GM13977 (cell line): ENCODE measurements at regions not wholly inside any gene's neighbourhood (a gene's known extent, or its start where the extent isn't known, plus 50 kb on each side); places are given as distances from the start of the nearest gene placed in this dataset.

Experiments
- DNase-seq: peaks from one replicate; pipeline ENCODE4 v3.0.0; 2012; ENCODE audit warnings: low spot score
- in situ Hi-C: fragments of 300-500 bp; cut with MboI; formaldehyde crosslinking; loops from one replicate; pipeline ENCODE4 v1.12.0; 2022; ENCODE audit warnings: low sequenced_read_pairs, low pct_unique_long_range_greater_than_20kb, mixed read lengths, inconsistent platforms; ENCODE audit not compliant: unreplicated experiment
- TF ChIP-seq, protein P1 (sequence below): IDR thresholded peaks from 2 replicates; pipeline ENCODE4 v1.5.1; 2012; ENCODE audit warnings: mild to moderate bottlenecking, control low read depth; ENCODE audit not compliant: insufficient read depth; ENCODE audit errors: extremely low read depth, missing control alignments

- TF ChIP-seq, protein P1, sequence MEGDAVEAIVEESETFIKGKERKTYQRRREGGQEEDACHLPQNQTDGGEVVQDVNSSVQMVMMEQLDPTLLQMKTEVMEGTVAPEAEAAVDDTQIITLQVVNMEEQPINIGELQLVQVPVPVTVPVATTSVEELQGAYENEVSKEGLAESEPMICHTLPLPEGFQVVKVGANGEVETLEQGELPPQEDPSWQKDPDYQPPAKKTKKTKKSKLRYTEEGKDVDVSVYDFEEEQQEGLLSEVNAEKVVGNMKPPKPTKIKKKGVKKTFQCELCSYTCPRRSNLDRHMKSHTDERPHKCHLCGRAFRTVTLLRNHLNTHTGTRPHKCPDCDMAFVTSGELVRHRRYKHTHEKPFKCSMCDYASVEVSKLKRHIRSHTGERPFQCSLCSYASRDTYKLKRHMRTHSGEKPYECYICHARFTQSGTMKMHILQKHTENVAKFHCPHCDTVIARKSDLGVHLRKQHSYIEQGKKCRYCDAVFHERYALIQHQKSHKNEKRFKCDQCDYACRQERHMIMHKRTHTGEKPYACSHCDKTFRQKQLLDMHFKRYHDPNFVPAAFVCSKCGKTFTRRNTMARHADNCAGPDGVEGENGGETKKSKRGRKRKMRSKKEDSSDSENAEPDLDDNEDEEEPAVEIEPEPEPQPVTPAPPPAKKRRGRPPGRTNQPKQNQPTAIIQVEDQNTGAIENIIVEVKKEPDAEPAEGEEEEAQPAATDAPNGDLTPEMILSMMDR = no peak
- no peak for DNase-seq
- in situ Hi-C loops = no loop called here
Observed at GRCh38 chr18:22052405-22053105, 116.8 kb upstream of the GATA6 start.

DNA sequence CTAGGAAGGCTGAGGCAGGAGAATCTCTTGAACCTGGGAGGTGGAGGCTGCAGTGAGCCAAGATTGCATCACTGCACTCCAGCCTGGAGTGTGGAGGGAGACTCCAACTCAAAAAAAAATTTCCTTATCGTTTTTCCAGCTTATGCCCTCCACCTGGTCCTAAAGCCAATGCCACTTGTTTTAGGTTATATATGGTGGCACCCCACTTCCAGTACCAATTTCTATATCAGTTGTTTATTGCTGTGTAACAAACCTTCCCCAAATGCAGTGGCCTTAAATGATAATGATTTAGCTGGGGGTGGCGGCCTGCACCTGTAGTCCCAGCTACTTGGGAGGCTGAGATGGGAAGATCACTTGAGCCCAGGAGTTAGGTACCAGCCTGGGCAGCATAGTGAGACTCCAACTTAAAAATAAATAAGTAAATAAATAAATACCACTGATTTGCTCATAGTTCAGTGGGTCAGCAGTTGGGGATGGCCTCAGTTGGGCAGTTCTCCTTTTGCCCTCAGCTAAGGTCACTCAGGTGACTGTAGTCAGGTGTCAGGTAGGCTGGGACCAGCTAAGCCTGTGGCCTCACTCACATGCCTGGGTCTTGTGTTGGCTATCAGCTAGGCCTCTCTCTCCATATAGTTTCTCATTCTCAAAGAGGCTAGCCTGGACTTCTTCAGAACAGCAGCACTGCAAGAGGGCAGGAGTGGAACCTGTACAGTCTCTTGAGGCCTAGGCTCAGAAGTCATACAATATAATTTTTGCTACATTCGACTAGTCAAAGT, 113.7 kb upstream of the GATA6 start:
- TF ChIP-seq, protein P1 = no peak
- no peak for DNase-seq
- in situ Hi-C loops = no loop called here

DNA sequence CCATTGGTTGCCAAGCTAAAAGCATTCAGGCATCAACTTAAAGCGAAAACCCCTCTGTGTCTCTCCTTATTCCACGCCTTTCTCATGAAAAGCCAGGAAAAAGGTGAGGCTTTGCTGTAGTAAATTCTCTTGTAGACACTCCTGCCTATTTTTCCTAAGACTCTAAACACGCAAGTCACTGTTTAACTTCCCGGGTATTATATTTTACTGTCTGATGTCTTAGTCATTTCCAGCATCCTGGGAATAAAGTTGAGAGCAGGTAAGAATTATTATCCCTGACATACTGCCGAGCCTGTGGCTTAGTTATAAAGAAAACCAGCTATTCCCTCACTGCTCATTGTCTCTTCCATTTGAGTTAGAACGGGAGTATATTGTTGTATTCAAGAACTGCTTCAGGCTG, 112.4 kb upstream of the GATA6 start:
- DNase-seq = no peak
- TF ChIP-seq, protein P1 = no peak
- in situ Hi-C loops = no loop called here

GRCh38 chr18:22057908-22058527, 111.4 kb upstream of the GATA6 start:
- in situ Hi-C loops = no loop called here
- TF ChIP-seq, protein P1 = no peak
- no peak for DNase-seq

DNA sequence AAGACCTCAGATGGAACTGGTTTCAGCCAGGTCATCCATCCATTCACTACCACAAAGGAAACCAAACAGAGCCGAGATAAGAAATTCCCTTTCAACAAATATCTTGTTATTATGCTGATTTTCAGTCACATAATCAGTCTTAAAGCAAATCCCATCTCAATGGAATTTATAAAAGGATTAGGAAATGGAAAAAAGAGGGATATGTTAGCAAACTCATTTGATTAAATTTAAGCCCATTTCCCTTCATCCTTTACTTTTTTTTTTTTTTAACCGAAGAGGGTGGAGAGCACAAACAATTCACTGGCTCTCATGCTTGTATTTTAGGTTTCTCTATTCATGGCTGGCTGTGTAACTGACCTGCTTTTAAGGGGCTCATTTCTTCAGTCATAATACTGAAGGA, 109.0 kb upstream of the GATA6 start:
- in situ Hi-C loops = no loop called here
- no peak for DNase-seq
- TF ChIP-seq, protein P1 = no peak

GRCh38 chr18:22063102-22063501, 106.3 kb upstream of the GATA6 start:
- in situ Hi-C loops = no loop called here
- DNase-seq = no peak
- TF ChIP-seq, protein P1 = no peak
